Osteoblast (primary cell): ENCODE measurements at regions not wholly inside any gene's neighbourhood (a gene's known extent, or its start where the extent isn't known, plus 50 kb on each side); places are given as distances from the start of the nearest gene placed in this dataset.

ENCODE experiments used
- DNase-seq: peaks from one replicate; pipeline ENCODE4 v3.0.0; 2011; ENCODE audit warnings: low spot score, mixed read lengths; ENCODE audit not compliant: insufficient read length; ENCODE audit errors: missing footprints
- H2AFZ ChIP-seq: 2 replicates; pipeline ENCODE4 v1.6.0; 2011; ENCODE audit warnings: mild to moderate bottlenecking, low read length
- H3K27ac ChIP-seq: 2 replicates; pipeline ENCODE4 v1.5.1; 2011; ENCODE audit warnings: mild to moderate bottlenecking, low read depth, low read length, moderate library complexity
- H3K27me3 ChIP-seq: 2 replicates; pipeline ENCODE4 v1.6.0; 2012; ENCODE audit warnings: mild to moderate bottlenecking, control low read depth, inconsistent platforms, low read length, moderate library complexity; ENCODE audit not compliant: insufficient read depth
- H3K36me3 ChIP-seq: 2 replicates; pipeline ENCODE4 v1.5.1; 2011; ENCODE audit warnings: mild to moderate bottlenecking, low read length, control low read depth, moderate library complexity; ENCODE audit not compliant: insufficient read depth
- H3K4me1 ChIP-seq: 2 replicates; pipeline ENCODE4 v1.5.1; 2011; ENCODE audit warnings: mild to moderate bottlenecking, low read length, control low read depth, moderate library complexity; ENCODE audit not compliant: insufficient read depth
- H3K4me2 ChIP-seq: 2 replicates; pipeline ENCODE4 v1.6.0; 2011; ENCODE audit warnings: mild to moderate bottlenecking, low read length; ENCODE audit not compliant: insufficient read depth
- H3K4me3 ChIP-seq: fragments of 200-600 bp; sonication (generic); 3 replicates; pipeline ENCODE4 v1.5.1; 2012; ENCODE audit warnings: mild to moderate bottlenecking, low read length, inconsistent platforms; ENCODE audit not compliant: insufficient read depth
- H3K79me2 ChIP-seq: 2 replicates; pipeline ENCODE4 v1.6.0; 2012; ENCODE audit warnings: mild to moderate bottlenecking, low read length, control low read depth, inconsistent platforms; ENCODE audit not compliant: insufficient read depth
- H3K9me3 ChIP-seq: 2 replicates; pipeline ENCODE4 v1.5.1; 2011; ENCODE audit warnings: low read depth, low read length, control low read depth
- H4K20me1 ChIP-seq: 2 replicates; pipeline ENCODE4 v1.6.0; 2012; ENCODE audit warnings: mild to moderate bottlenecking, low read length, control low read depth; ENCODE audit not compliant: insufficient read depth
- CTCF ChIP-seq: IDR thresholded peaks from 2 replicates; pipeline ENCODE4 v1.5.1; 2011; ENCODE audit warnings: mild to moderate bottlenecking, low read depth, low read length, moderate library complexity; ENCODE audit errors: extremely low read depth

GRCh38 chr12:43098766-43099550 is 453.0 kb downstream of the ADAMTS20 start:
- no peak overlapping the region for H3K27ac ChIP-seq
- H4K20me1 ChIP-seq: no peaks in the 10 kb centered on the region
- peak overlapping the region; percentile 49 for H3K4me2 ChIP-seq
- no peaks in the 10 kb centered on the region for H3K27me3 ChIP-seq
- H2AFZ ChIP-seq: peak overlapping the region; percentile 13
- H3K4me1 ChIP-seq: peaks cover 9% of the 10 kb centered on the region
- TF ChIP-seq CTCF: no peak
- no peaks in the 10 kb centered on the region for H3K79me2 ChIP-seq
- H3K4me3 ChIP-seq: no peak overlapping the region
- no peaks in the 10 kb centered on the region for H3K9me3 ChIP-seq
- DNase-seq: no peak
- H3K36me3 ChIP-seq: no peaks in the 10 kb centered on the region

GRCh38 chr12:43098071-43098470 is 453.9 kb downstream of the ADAMTS20 start:
- Histone ChIP-seq H2AFZ (no peak overlapping the region), H4K20me1 (no peaks in the 10 kb centered on the region), H3K4me1 (peaks cover 9% of the 10 kb centered on the region), H3K36me3 (no peaks in the 10 kb centered on the region), H3K9me3 (no peaks in the 10 kb centered on the region), H3K27me3 (no peaks in the 10 kb centered on the region), H3K27ac (no peak overlapping the region), H3K79me2 (no peaks in the 10 kb centered on the region), H3K4me3 (no peak overlapping the region), H3K4me2 (no peak overlapping the region)
- no peak for DNase-seq
- no peak for TF ChIP-seq CTCF

GRCh38 chr12:43097471-43097870 is 454.5 kb downstream of the ADAMTS20 start:
- no peaks in the 10 kb centered on the region for H3K36me3 ChIP-seq
- no peak overlapping the region for H3K4me2 ChIP-seq
- DNase-seq: no peak
- no peak overlapping the region for H2AFZ ChIP-seq
- H3K4me3 ChIP-seq: no peak overlapping the region
- H4K20me1 ChIP-seq: no peaks in the 10 kb centered on the region
- no peaks in the 10 kb centered on the region for H3K9me3 ChIP-seq
- H3K27ac ChIP-seq: no peak overlapping the region
- peaks cover 9% of the 10 kb centered on the region for H3K4me1 ChIP-seq
- TF ChIP-seq CTCF: no peak
- H3K27me3 ChIP-seq: no peaks in the 10 kb centered on the region
- H3K79me2 ChIP-seq: no peaks in the 10 kb centered on the region

GRCh38 chr12:43095669-43096280 is 456.2 kb downstream of the ADAMTS20 start:
- no peaks in the 10 kb centered on the region for H3K27me3 ChIP-seq
- H3K4me2 ChIP-seq: no peak overlapping the region
- no peak overlapping the region for H3K4me3 ChIP-seq
- no peaks in the 10 kb centered on the region for H4K20me1 ChIP-seq
- no peak overlapping the region for H3K27ac ChIP-seq
- no peak for TF ChIP-seq CTCF
- no peaks in the 10 kb centered on the region for H3K79me2 ChIP-seq
- H3K36me3 ChIP-seq: no peaks in the 10 kb centered on the region
- H3K9me3 ChIP-seq: no peaks in the 10 kb centered on the region
- no peak overlapping the region for H2AFZ ChIP-seq
- H3K4me1 ChIP-seq: peaks cover 9% of the 10 kb centered on the region
- DNase-seq: no peak
